ENCODE measurements at regions not wholly inside any gene's neighbourhood (a gene's known extent, or its start where the extent isn't known, plus 50 kb on each side); places are given as distances from the start of the nearest gene placed in this dataset.

- no peak for TF ChIP-seq ZNF274 (IDR thresholded peaks at IDR 0.05; ENCODE audit: low read depth, low read length)
- TF ChIP-seq SUZ12 (IDR thresholded peaks at IDR 0.05; ENCODE audit: extremely low read depth, insufficient read depth, insufficient read length): no peak
- TF ChIP-seq YY1 (IDR thresholded peaks at IDR 0.05; ENCODE audit: insufficient read depth, insufficient read length): no peak
Observed at GRCh38 chr12:114293073-114293472, 112.9 kb downstream of the TBX5 start.
